ENCODE measurements at regions not wholly inside any gene's neighbourhood (a gene's known extent, or its start where the extent isn't known, plus 50 kb on each side); places are given as distances from the start of the nearest gene placed in this dataset.

DNA sequence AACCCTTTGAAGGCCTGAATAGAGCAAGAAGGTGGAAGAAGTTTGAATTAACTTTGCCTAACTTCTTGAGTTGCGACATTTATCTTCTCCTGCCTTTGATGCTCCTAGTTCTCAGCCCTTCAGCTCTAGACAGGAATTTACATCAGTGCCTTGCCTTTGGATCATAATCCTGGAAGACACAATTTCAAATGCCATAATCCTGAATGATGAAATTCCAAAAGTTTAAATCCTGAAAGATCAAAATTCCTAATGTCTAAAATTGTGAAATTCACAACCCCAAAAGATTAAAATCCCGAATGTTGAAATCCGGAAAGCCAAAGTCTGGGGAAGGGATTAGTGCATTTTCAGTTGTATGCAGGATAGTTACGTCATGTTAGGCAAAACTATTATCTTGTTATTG is 166.6 kb upstream of the PDZRN3 start:
- H3K27ac ChIP-seq (ENCODE audit: low read depth, low read length) = no peak overlapping the region
- H3K9me3 ChIP-seq (ENCODE audit: control insufficient read depth, insufficient read depth, low read length) = no peaks in the 10 kb centered on the region
- H3K4me1 ChIP-seq (ENCODE audit: control insufficient read depth, insufficient read depth, low read length) = no peaks in the 10 kb centered on the region
- no peaks in the 10 kb centered on the region for H3K27me3 ChIP-seq (ENCODE audit: control insufficient read depth, insufficient read depth, low read length)
- H3K4me3 ChIP-seq (ENCODE audit: low read depth, low read length) = no peak overlapping the region
- 80% methylated on average over 1 of the region's 4 CpGs for WGBS (ENCODE audit: insufficient coverage)
- no peaks in the 10 kb centered on the region for H3K36me3 ChIP-seq (ENCODE audit: control insufficient read depth, insufficient read depth, low read length)
- no peak for DNase-seq (ENCODE audit: low read depth in 4 of 6, low spot score in 6 of 6)

GRCh38 chr3:73789825-73790444 is 165.2 kb upstream of the PDZRN3 start:
- H3K27ac ChIP-seq (ENCODE audit: low read depth, low read length) = no peak overlapping the region
- WGBS (ENCODE audit: insufficient coverage) = 77% methylated on average over 3 of the region's 3 CpGs

GRCh38 chr3:73787620-73788019 is 162.9 kb upstream of the PDZRN3 start:
- Histone ChIP-seq H3K36me3 (ENCODE audit: control insufficient read depth, insufficient read depth, low read length) (no peaks in the 10 kb centered on the region), H3K27ac (ENCODE audit: low read depth, low read length) (no peak overlapping the region), H3K27me3 (ENCODE audit: control insufficient read depth, insufficient read depth, low read length) (no peaks in the 10 kb centered on the region), H3K4me1 (ENCODE audit: control insufficient read depth, insufficient read depth, low read length) (no peaks in the 10 kb centered on the region), H3K9me3 (ENCODE audit: control insufficient read depth, insufficient read depth, low read length) (no peaks in the 10 kb centered on the region), H3K4me3 (ENCODE audit: low read depth, low read length) (no peak overlapping the region)
- DNase-seq (ENCODE audit: low read depth in 4 of 6, low spot score in 6 of 6) = no peak

More at GRCh38 chr3:73789825-73790444, 165.2 kb upstream of the PDZRN3 start:
- no peaks in the 10 kb centered on the region for H3K36me3 ChIP-seq (ENCODE audit: control insufficient read depth, insufficient read depth, low read length)
- peak in 1 of 6 donors; percentile 36 for DNase-seq (ENCODE audit: low read depth in 4 of 6, low spot score in 6 of 6)
- H3K4me3 ChIP-seq (ENCODE audit: low read depth, low read length) = no peak overlapping the region
- no peaks in the 10 kb centered on the region for H3K4me1 ChIP-seq (ENCODE audit: control insufficient read depth, insufficient read depth, low read length)
- no peaks in the 10 kb centered on the region for H3K9me3 ChIP-seq (ENCODE audit: control insufficient read depth, insufficient read depth, low read length)
- no peaks in the 10 kb centered on the region for H3K27me3 ChIP-seq (ENCODE audit: control insufficient read depth, insufficient read depth, low read length)

- H3K27ac ChIP-seq (ENCODE audit: low read depth, low read length) = no peak overlapping the region
- no peaks in the 10 kb centered on the region for H3K9me3 ChIP-seq (ENCODE audit: control insufficient read depth, insufficient read depth, low read length)
- H3K4me3 ChIP-seq (ENCODE audit: low read depth, low read length) = no peak overlapping the region
- H3K4me1 ChIP-seq (ENCODE audit: control insufficient read depth, insufficient read depth, low read length) = no peaks in the 10 kb centered on the region
- DNase-seq (ENCODE audit: low read depth in 4 of 6, low spot score in 6 of 6) = no peak
- no peaks in the 10 kb centered on the region for H3K36me3 ChIP-seq (ENCODE audit: control insufficient read depth, insufficient read depth, low read length)
- no CpG with 5 or more reads among the region's 1 CpG for WGBS (ENCODE audit: insufficient coverage)
- H3K27me3 ChIP-seq (ENCODE audit: control insufficient read depth, insufficient read depth, low read length) = no peaks in the 10 kb centered on the region
These were observed 162.3 kb upstream of the PDZRN3 start for GRCh38 chr3:73786998-73787397.

DNA sequence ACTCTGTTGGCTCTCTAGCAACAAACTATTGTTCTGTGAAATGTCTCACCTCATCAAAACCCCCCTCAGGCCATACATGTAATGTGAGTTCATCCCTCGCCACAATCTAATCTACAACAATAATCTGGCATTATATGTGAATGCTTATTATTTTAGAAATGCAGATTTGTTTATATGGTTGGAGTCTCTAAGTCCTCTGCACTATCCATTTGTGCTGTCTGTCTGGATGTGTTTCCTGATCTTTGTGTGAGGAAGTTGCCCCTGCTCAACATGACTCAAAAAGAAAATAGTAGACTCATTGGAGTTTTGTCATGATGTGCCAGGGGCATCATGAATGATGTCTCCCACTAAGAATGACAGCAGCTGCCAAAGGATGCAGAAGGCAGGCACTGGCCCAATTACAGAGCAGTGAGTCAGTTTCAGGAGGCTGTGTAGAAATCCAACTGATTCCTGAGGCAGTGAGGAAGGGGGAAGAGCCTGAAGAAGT is 161.6 kb upstream of the PDZRN3 start:
- WGBS (ENCODE audit: insufficient coverage) = no CpG with 5 or more reads among the region's 1 CpG
- peaks cover 2% of the 10 kb centered on the region for H3K4me1 ChIP-seq (ENCODE audit: control insufficient read depth, insufficient read depth, low read length)
- H3K9me3 ChIP-seq (ENCODE audit: control insufficient read depth, insufficient read depth, low read length) = no peaks in the 10 kb centered on the region
- H3K27ac ChIP-seq (ENCODE audit: low read depth, low read length) = no peak overlapping the region
- no peaks in the 10 kb centered on the region for H3K27me3 ChIP-seq (ENCODE audit: control insufficient read depth, insufficient read depth, low read length)
- H3K4me3 ChIP-seq (ENCODE audit: low read depth, low read length) = no peak overlapping the region
- DNase-seq (ENCODE audit: low read depth in 4 of 6, low spot score in 6 of 6) = peak in 1 of 6 donors; percentile 50
- no peaks in the 10 kb centered on the region for H3K36me3 ChIP-seq (ENCODE audit: control insufficient read depth, insufficient read depth, low read length)

DNA sequence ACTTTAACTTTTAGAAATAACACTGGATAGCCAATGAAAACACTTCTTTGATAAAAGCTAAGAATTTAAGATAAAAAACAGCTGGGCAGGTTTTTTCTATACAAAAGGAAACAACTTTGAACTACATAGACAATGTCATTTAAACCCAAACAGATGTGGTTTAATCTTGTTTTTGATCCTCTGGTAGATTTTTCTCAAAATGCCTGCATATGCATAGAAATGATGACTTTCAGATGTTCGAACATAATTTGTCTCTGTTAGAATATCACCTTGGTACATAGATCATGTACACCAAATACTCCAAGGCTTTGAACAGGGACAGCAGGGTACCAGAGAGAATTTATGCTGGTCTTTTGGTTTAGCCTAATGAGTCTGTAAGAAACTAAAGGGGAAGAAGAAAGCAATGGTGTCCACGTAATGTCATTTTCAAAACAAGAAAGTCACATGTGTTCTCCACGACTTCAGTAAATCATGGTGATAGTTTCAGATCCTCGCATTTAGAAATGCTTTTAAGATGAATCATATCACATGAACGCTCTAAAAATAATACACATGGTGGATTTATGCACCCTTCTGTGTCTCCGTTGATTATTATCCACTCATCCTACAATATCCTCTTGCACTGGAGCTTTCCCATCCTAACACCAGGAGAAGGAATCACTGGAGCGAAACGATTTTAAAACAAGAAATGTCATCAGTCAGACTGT is 160.1 kb upstream of the PDZRN3 start:
- WGBS (ENCODE audit: insufficient coverage) = 75% methylated on average over 2 of the region's 8 CpGs
- Histone ChIP-seq H3K27ac (ENCODE audit: low read depth, low read length) (no peak overlapping the region), H3K27me3 (ENCODE audit: control insufficient read depth, insufficient read depth, low read length) (no peaks in the 10 kb centered on the region), H3K4me3 (ENCODE audit: low read depth, low read length) (no peak overlapping the region), H3K36me3 (ENCODE audit: control insufficient read depth, insufficient read depth, low read length) (no peaks in the 10 kb centered on the region), H3K4me1 (ENCODE audit: control insufficient read depth, insufficient read depth, low read length) (peaks cover 6% of the 10 kb centered on the region), H3K9me3 (ENCODE audit: control insufficient read depth, insufficient read depth, low read length) (no peaks in the 10 kb centered on the region)
- peak in 1 of 6 donors; percentile 15 for DNase-seq (ENCODE audit: low read depth in 4 of 6, low spot score in 6 of 6)

DNA sequence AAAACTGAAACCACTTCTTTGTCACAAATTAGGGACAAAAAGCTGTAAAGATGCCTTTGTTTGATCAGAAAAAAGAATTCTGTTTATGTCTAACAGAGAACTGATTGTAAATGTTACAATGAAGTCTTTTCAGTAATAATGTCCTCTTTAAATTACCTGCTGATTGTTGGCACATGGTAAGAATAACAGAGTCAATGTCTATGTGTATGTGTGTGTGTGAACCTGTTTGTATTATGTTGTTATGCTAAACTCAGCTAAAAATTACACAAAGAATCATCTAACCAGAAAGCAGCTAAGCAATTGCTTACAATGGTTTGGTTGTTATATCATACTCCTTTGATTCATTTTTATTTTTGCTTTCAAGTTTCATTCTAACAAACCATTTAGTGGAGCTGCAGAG is 159.1 kb upstream of the PDZRN3 start:
- Histone ChIP-seq H3K4me1 (ENCODE audit: control insufficient read depth, insufficient read depth, low read length) (peaks cover 6% of the 10 kb centered on the region), H3K4me3 (ENCODE audit: low read depth, low read length) (no peak overlapping the region), H3K27me3 (ENCODE audit: control insufficient read depth, insufficient read depth, low read length) (no peaks in the 10 kb centered on the region), H3K36me3 (ENCODE audit: control insufficient read depth, insufficient read depth, low read length) (no peaks in the 10 kb centered on the region), H3K9me3 (ENCODE audit: control insufficient read depth, insufficient read depth, low read length) (no peaks in the 10 kb centered on the region), H3K27ac (ENCODE audit: low read depth, low read length) (peak overlapping the region; percentile 36)
- peak in 1 of 6 donors; percentile 10 for DNase-seq (ENCODE audit: low read depth in 4 of 6, low spot score in 6 of 6)

- 49% methylated on average over 3 of the region's 6 CpGs for WGBS (ENCODE audit: insufficient coverage)
- no peaks in the 10 kb centered on the region for H3K9me3 ChIP-seq (ENCODE audit: control insufficient read depth, insufficient read depth, low read length)
- H3K4me3 ChIP-seq (ENCODE audit: low read depth, low read length) = no peak overlapping the region
- DNase-seq (ENCODE audit: low read depth in 4 of 6, low spot score in 6 of 6) = peak; percentile 56 to 92 (median 67)
- peak overlapping the region; percentile 73 for H3K27ac ChIP-seq (ENCODE audit: low read depth, low read length)
- H3K4me1 ChIP-seq (ENCODE audit: control insufficient read depth, insufficient read depth, low read length) = peaks cover 6% of the 10 kb centered on the region
- H3K27me3 ChIP-seq (ENCODE audit: control insufficient read depth, insufficient read depth, low read length) = no peaks in the 10 kb centered on the region
- no peaks in the 10 kb centered on the region for H3K36me3 ChIP-seq (ENCODE audit: control insufficient read depth, insufficient read depth, low read length)
These were observed 156.8 kb upstream of the PDZRN3 start for GRCh38 chr3:73781541-73781940.

DNA sequence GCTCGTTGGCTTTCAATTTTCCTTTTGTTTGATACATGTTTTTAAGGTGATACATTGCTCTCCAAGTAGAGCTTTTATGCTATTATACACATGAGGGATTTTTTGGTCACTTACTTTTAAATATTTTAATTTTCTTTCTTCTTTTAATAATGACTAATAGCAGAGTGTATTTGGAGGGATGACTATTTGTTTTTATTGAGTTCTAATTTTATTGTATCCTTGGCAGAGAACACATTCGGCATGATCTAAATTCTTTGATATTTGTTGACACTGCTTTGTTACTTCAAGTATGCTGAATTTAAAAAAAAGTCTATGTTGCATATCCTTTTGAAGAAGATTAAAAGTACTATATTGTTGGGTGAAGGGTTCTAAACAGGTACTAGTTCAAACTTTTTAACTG is 149.9 kb upstream of the PDZRN3 start:
- no peaks in the 10 kb centered on the region for H3K9me3 ChIP-seq (ENCODE audit: control insufficient read depth, insufficient read depth, low read length)
- H3K27ac ChIP-seq (ENCODE audit: low read depth, low read length) = no peak overlapping the region
- 100% methylated on average over 1 of the region's 2 CpGs for WGBS (ENCODE audit: insufficient coverage)
- H3K4me1 ChIP-seq (ENCODE audit: control insufficient read depth, insufficient read depth, low read length) = no peaks in the 10 kb centered on the region
- DNase-seq (ENCODE audit: low read depth in 4 of 6, low spot score in 6 of 6) = no peak
- H3K36me3 ChIP-seq (ENCODE audit: control insufficient read depth, insufficient read depth, low read length) = no peaks in the 10 kb centered on the region
- H3K27me3 ChIP-seq (ENCODE audit: control insufficient read depth, insufficient read depth, low read length) = no peaks in the 10 kb centered on the region
- H3K4me3 ChIP-seq (ENCODE audit: low read depth, low read length) = no peak overlapping the region

GRCh38 chr3:73773233-73773632 is 148.5 kb upstream of the PDZRN3 start:
- no peak overlapping the region for H3K4me3 ChIP-seq (ENCODE audit: low read depth, low read length)
- no peak for DNase-seq (ENCODE audit: low read depth in 4 of 6, low spot score in 6 of 6)
- WGBS (ENCODE audit: insufficient coverage) = 100% methylated on average over 1 of the region's 1 CpG
- no peaks in the 10 kb centered on the region for H3K4me1 ChIP-seq (ENCODE audit: control insufficient read depth, insufficient read depth, low read length)
- no peaks in the 10 kb centered on the region for H3K36me3 ChIP-seq (ENCODE audit: control insufficient read depth, insufficient read depth, low read length)
- no peak overlapping the region for H3K27ac ChIP-seq (ENCODE audit: low read depth, low read length)
- H3K9me3 ChIP-seq (ENCODE audit: control insufficient read depth, insufficient read depth, low read length) = no peaks in the 10 kb centered on the region
- no peaks in the 10 kb centered on the region for H3K27me3 ChIP-seq (ENCODE audit: control insufficient read depth, insufficient read depth, low read length)

Data from spinal cord (tissue), 9 donors.